Thymus (tissue), 11 donors: ENCODE measurements at regions not wholly inside any gene's neighbourhood (a gene's known extent, or its start where the extent isn't known, plus 50 kb on each side); places are given as distances from the start of the nearest gene placed in this dataset.
"Not testable (repeated sequence)": the region's sequence is repeated elsewhere in the genome, so short reads cannot be mapped to it uniquely, and the experiment has no call there.

Experiments
- DNase-seq, 9 donors: peaks; one replicate each; pipeline ENCODE4 v3.0.0-alpha.2; 2013; ENCODE audit warnings: low spot score in 9 of 9, low read depth in 6 of 9, missing footprints in 1 of 9
- H3K27ac ChIP-seq, 2 donors: one replicate each; pipeline ENCODE4 v1.5.1; 2013; ENCODE audit warnings: control low read depth in 1 of 2, low read depth in 1 of 2, low read length in 1 of 2, mild to moderate bottlenecking in 1 of 2, moderate library complexity in 1 of 2
- H3K27me3 ChIP-seq, 2 donors: one replicate each; pipeline ENCODE4 v1.5.1; 2013; ENCODE audit warnings: low read length in 1 of 2; ENCODE audit not compliant: control insufficient read depth in 2 of 2, insufficient read depth in 1 of 2
- H3K36me3 ChIP-seq, 2 donors: one replicate each; pipeline ENCODE4 v1.5.1; 2013; ENCODE audit warnings: low read length in 1 of 2, mild to moderate bottlenecking in 1 of 2, moderate library complexity in 1 of 2; ENCODE audit not compliant: control insufficient read depth in 2 of 2, insufficient read depth in 2 of 2
- H3K4me1 ChIP-seq, 2 donors: one replicate each; pipeline ENCODE4 v1.5.1; 2013; ENCODE audit warnings: low read length in 2 of 2; ENCODE audit not compliant: control insufficient read depth in 2 of 2, insufficient read depth in 2 of 2
- H3K4me3 ChIP-seq, 2 donors: one replicate each; pipeline ENCODE4 v1.5.1; 2013; ENCODE audit warnings: low read length in 2 of 2, control low read depth in 1 of 2, mild to moderate bottlenecking in 1 of 2
- H3K9me3 ChIP-seq, 2 donors: one replicate each; pipeline ENCODE4 v1.5.1; 2013; ENCODE audit warnings: low read length in 1 of 2, mild to moderate bottlenecking in 1 of 2; ENCODE audit not compliant: control insufficient read depth in 2 of 2, insufficient read depth in 1 of 2
- WGBS: extraction: QIAGEN DNeasy Blood & Tissue Kit; methylation state at CpG from one replicate; pipeline ENCODE4 v1.1.7; 2013; 5-methylcytosine and 5-hydroxymethylcytosine counted together
- donor health status: healthy.

DNA sequence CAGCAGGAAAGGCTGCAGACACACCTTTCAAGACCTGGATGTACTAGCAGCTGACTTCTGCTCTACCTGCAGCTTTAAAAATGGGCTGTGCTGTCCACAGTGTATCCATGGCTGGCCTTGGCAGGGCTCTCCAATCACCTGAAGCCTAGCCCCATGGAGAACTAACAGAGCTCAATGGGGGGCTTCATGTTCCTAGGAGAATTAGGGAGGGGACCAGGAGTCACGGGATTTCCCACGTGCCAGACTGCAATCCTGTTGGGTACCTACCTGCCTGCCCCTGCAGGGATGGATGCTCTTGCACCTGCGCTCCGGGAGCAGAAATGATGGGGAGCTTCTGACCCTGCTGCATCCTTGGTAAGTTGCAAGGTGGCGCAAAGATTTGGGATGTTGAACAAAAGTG lies 462.1 kb downstream of the ICE1 start:
- Histone ChIP-seq H3K27me3 (peaks cover 0 to 2% of the 10 kb centered on the region in 2 donors), H3K4me1 (no peaks in the 10 kb centered on the region), H3K4me3 (no peak overlapping the region), H3K27ac (no peak overlapping the region), H3K36me3 (no peaks in the 10 kb centered on the region), H3K9me3 (no peaks in the 10 kb centered on the region)
- no peak for DNase-seq
- 91% methylated on average over 5 of the region's 5 CpGs for WGBS

DNA sequence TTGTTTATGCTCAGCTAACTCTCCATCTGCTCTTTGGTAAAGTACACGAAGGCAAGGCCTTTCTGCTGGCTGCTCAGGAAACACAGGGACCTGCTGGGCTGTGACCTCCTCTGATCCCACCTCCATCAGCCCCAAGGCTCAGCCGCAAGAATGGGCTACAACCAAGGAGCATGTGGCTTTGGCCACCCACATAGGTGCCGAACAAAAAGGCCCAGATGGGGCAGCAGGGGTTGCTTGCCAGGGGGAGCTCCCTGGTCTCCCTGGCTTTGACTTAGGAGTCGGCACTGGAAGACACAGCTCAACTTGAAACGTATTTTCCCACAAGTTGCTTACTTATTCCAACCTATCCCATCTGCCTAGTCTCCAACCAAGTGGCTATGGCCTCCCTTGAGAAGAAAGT lies 461.1 kb downstream of the ICE1 start:
- H3K27me3 ChIP-seq, result peaks cover 0 to 2% of the 10 kb centered on the region in 2 donors
- no peaks in the 10 kb centered on the region for H3K36me3 ChIP-seq
- H3K9me3 ChIP-seq, result no peaks in the 10 kb centered on the region
- no peak for DNase-seq
- WGBS, result 76% methylated on average over 5 of the region's 5 CpGs
- H3K27ac ChIP-seq, result no peak overlapping the region
- no peak overlapping the region for H3K4me3 ChIP-seq
- H3K4me1 ChIP-seq, result no peaks in the 10 kb centered on the region

DNA sequence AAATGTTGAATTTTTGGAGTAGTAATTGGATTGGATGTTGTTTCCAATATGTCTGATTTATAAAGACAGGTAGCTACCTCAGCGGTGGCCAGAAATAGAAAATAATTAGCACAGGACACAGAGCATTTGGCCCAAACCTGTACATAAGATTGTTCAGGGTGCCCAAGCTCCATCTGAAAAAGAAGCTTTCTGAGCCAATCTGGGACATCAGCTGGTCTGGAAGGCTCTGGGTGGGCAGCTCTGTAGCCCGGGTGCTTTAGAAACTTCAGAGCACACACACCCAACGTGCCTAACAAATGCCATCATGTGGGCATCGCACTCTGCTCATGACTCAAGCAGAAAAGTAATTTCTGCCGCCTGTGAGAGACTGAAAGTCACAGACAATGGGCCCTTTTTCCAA lies 460.7 kb downstream of the ICE1 start:
- H3K4me3 ChIP-seq, result no peak overlapping the region
- peaks cover 0 to 2% of the 10 kb centered on the region in 2 donors for H3K27me3 ChIP-seq
- no peaks in the 10 kb centered on the region for H3K36me3 ChIP-seq
- no peaks in the 10 kb centered on the region for H3K9me3 ChIP-seq
- H3K27ac ChIP-seq, result no peak overlapping the region
- 89% methylated on average over 5 of the region's 5 CpGs for WGBS
- no peak for DNase-seq
- H3K4me1 ChIP-seq, result no peaks in the 10 kb centered on the region

DNA sequence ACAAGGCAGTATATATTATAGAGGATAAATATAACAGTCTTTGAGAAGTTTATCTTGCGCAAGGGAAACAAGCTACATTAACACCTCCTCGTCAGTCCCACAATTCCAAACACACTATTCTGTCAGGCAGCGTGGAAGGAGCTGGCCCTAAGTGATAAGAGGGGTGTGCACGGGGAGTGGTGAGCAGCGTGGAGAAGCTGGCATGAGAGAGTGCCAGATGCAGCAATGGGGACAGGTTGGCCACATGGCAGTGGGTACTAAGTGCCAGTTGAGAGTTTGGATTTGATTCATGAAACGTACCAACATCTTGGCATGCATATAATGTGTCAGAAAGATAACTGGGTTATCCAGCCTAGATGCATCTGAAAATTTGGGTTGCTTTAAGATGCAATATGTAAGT lies 460.2 kb downstream of the ICE1 start:
- 79% methylated on average over 6 of the region's 6 CpGs for WGBS
- no peaks in the 10 kb centered on the region for H3K9me3 ChIP-seq
- peaks cover 0 to 2% of the 10 kb centered on the region in 2 donors for H3K27me3 ChIP-seq
- no peak overlapping the region for H3K27ac ChIP-seq
- no peaks in the 10 kb centered on the region for H3K4me1 ChIP-seq
- no peak for DNase-seq
- H3K36me3 ChIP-seq, result no peaks in the 10 kb centered on the region
- no peak overlapping the region for H3K4me3 ChIP-seq

DNA sequence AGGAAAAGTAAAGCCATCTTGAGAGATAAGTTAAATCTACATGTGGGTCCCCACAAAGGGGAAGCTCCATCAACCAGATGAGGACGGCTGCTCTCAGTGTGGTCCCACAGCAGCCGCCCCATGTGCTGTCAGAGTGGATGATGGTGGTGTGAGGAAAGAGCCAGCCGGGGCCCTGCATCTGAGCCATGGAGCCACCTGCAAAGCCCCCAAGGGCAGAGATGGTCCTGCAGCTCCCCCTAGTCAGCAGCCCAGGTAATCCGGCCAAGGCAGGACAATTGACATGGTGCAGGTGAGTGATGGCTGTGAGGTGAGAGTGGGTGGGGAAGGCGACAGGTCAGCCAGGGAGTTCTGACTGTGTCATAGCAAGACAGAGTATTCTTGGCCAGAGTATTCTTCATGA lies 458.8 kb downstream of the ICE1 start:
- 55% methylated on average over 5 of the region's 5 CpGs for WGBS
- Histone ChIP-seq H3K36me3 (no peaks in the 10 kb centered on the region), H3K4me3 (no peak overlapping the region), H3K4me1 (no peaks in the 10 kb centered on the region), H3K9me3 (no peaks in the 10 kb centered on the region), H3K27ac (no peak overlapping the region), H3K27me3 (no peaks in the 10 kb centered on the region)
- no peak for DNase-seq

DNA sequence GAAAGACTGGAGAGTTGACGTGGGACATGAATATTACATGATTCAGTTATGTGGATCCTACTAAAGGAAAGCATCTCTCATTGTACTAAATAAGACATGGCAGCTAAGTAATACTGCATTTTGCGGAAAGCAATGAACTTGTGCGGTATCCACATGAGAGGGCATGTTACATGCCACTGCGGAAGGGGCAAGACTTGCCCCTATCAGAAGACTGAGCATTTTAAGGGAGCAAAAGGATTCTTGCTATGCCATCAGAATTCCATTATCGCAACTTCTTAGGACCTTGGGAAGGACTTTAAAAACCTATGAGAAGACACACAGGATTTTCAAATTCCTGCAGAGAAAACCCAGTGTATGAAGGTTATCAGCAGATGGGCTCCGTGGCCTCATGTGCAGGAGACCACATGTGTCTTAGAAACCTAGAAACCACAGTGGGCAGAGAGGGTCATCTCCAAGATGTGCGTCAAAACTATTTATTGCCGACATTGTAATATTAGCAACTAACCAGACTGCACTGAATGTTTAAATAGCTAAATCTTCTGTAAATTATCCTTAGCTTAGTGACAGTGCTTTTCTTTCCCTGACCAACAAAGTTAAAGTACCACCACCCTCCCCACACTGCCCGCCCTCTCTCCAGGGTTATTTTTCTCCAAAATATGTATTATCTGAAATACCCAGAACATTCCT lies 457.7 kb downstream of the ICE1 start:
- DNase-seq, result no peak
- WGBS, result 95% methylated on average over 9 of the region's 9 CpGs
- Histone ChIP-seq H3K4me1 (no peaks in the 10 kb centered on the region), H3K27me3 (no peaks in the 10 kb centered on the region), H3K9me3 (no peaks in the 10 kb centered on the region), H3K36me3 (no peaks in the 10 kb centered on the region), H3K4me3 (no peak overlapping the region), H3K27ac (no peak overlapping the region)

DNA sequence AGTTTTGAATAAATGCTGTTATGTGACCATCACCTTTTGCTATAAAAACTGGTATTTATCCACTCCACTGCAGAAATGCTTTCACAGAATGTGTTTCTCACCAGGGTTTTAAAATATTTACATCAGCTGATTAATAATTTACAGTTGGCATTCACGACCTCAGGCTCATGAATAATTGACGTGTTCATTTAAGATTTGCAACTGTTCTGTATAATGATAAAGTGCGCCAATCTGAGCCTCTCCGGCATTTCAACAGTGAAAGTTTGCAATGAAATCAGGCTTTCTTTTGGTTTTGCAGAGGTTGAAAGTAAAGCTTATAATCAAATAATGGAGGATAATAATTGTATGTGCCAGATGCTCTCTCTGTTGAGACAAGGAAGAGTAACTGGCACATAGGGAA lies 434.9 kb downstream of the ICE1 start:
- Histone ChIP-seq H3K4me1 (no peaks in the 10 kb centered on the region), H3K9me3 (no peaks in the 10 kb centered on the region), H3K27ac (no peak overlapping the region), H3K4me3 (no peak overlapping the region), H3K36me3 (no peaks in the 10 kb centered on the region), H3K27me3 (no peaks in the 10 kb centered on the region)
- WGBS, result 96% methylated on average over 4 of the region's 4 CpGs
- no peak for DNase-seq

DNA sequence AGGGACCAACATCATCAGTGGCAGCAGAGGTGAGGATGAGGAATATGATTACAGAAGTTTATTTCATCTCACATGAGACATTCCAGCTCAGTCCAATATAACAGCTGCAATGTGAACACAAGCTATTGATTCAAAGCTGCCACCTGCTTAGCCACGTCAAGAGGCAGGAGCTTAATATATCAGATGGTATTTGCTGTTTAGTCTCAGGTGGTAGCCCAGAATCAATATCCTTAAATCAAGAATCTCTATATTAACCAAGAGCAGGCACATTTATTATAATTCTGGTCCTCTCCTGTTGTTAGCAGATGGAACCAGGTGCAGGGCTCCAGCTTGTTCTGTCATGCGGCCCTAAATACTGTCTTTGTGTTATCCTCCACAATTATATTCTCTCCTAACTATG lies 431.6 kb downstream of the ICE1 start:
- Histone ChIP-seq H3K9me3 (no peaks in the 10 kb centered on the region), H3K4me1 (no peaks in the 10 kb centered on the region), H3K36me3 (no peaks in the 10 kb centered on the region), H3K27ac (no peak overlapping the region), H3K27me3 (no peaks in the 10 kb centered on the region), H3K4me3 (no peak overlapping the region)
- DNase-seq, result no peak
- 91% methylated on average over 2 of the region's 2 CpGs for WGBS

DNA sequence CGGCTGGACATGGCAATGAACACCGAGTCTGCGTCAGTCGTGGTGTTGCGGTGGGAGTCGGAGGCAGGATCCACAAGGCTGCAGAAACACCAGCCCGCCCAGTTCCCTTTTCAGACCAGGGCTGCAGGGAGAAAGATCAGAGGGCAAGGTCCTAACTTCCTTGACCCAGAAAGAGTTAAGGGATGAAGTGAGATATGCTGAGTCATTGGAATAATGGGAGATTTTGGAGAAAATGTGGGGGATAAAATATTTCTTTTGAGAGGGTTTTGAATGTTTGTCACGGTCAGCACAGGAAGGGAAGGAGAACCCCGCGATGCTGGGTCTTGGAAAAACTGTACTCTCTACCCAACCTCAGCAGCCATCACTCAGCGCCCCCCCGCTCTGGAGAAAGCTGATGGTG lies 416.0 kb downstream of the ICE1 start:
- DNase-seq, result no peak
- Histone ChIP-seq H3K4me3 (no peak overlapping the region), H3K27ac (no peak overlapping the region), H3K9me3 (no peaks in the 10 kb centered on the region), H3K36me3 (no peaks in the 10 kb centered on the region), H3K27me3 (no peaks in the 10 kb centered on the region), H3K4me1 (no peaks in the 10 kb centered on the region)
- 92% methylated on average over 12 of the region's 12 CpGs for WGBS

DNA sequence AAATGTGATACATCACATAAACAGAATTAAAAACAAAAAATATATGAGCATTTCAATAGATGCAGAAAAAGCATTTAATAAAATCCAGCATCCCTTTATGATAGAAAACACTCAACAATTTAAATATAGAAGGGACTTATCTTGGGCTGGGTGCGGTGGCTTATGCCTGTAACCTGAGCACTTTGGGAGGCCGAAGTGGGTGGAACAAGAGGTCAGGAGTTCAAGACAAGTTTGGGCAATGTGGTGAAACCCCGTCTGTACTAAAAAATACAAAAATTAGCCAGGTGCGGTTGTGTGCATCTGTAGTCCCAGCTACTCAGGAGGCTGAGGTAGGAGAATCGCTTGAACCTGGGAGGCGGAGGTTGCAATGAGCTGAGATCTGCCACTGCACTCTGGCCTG lies 409.1 kb downstream of the ICE1 start:
- not testable (repeated sequence) for DNase-seq, H3K4me1 ChIP-seq, H3K27me3 ChIP-seq, H3K4me3 ChIP-seq, H3K9me3 ChIP-seq, H3K36me3 ChIP-seq, H3K27ac ChIP-seq
- 93% methylated on average over 6 of the region's 6 CpGs for WGBS
